HepG2 (cell line): ENCODE measurements at regions not wholly inside any gene's neighbourhood (a gene's known extent, or its start where the extent isn't known, plus 50 kb on each side); places are given as distances from the start of the nearest gene placed in this dataset.

Experiments
- BCL6 ChIP-seq: IDR thresholded peaks from 2 replicates; pipeline ENCODE4 v1.6.1; 2016; ENCODE audit warnings: missing genetic modification reagents, missing compliant biosample characterization
- HHEX ChIP-seq: IDR thresholded peaks from 2 replicates; pipeline ENCODE4 v1.6.1; 2016; ENCODE audit warnings: control low read depth
- KLF11 ChIP-seq: IDR thresholded peaks from 2 replicates; pipeline ENCODE4 v1.6.1; 2016; ENCODE audit warnings: missing compliant biosample characterization
- KLF6 ChIP-seq: IDR thresholded peaks from 2 replicates; pipeline ENCODE4 v1.8.0; 2016; ENCODE audit warnings: missing biosample characterization, missing genetic modification reagents
- NFIC ChIP-seq: IDR thresholded peaks from 2 replicates; pipeline ENCODE4 v1.6.1; 2012; ENCODE audit warnings: mild to moderate bottlenecking, low read length, inconsistent platforms
- PAX8 ChIP-seq: sonication (generic); formaldehyde crosslinking; IDR thresholded peaks from 2 replicates; pipeline ENCODE4 v1.8.0; 2022; ENCODE audit warnings: mild to moderate bottlenecking, missing genetic modification reagents, borderline replicate concordance
- SMARCC2 ChIP-seq: fragments of 450-650 bp; IDR thresholded peaks from 2 replicates; pipeline ENCODE4 v1.6.1; 2017; ENCODE audit warnings: antibody characterized with exemption, mild to moderate bottlenecking
- SP5 ChIP-seq: IDR thresholded peaks from 2 replicates; pipeline ENCODE4 v1.6.1; 2016; ENCODE audit warnings: low read depth, borderline replicate concordance
- ZNF350 ChIP-seq: sonication (generic); formaldehyde crosslinking; IDR thresholded peaks from 2 replicates; pipeline ENCODE4 v1.4.0; 2020; ENCODE audit warnings: mild to moderate bottlenecking, low read depth, missing genetic modification reagents, borderline replicate concordance
- ZNF446 ChIP-seq: sonication (generic); formaldehyde crosslinking; IDR thresholded peaks from 2 replicates; pipeline ENCODE4 v1.5.0; 2020; ENCODE audit warnings: mild to moderate bottlenecking, missing genetic modification reagents
- ZNF7 ChIP-seq: IDR thresholded peaks from 2 replicates; pipeline ENCODE4 v1.6.1; 2016; ENCODE audit warnings: missing biosample characterization, missing genetic modification reagents
- ZNF788 ChIP-seq: sonication (generic); formaldehyde crosslinking; IDR thresholded peaks from 2 replicates; pipeline ENCODE4 v1.5.0; 2020; ENCODE audit warnings: mild to moderate bottlenecking, missing genetic modification reagents, borderline replicate concordance
- ZSCAN21 ChIP-seq: sonication (generic); formaldehyde crosslinking; IDR thresholded peaks from 2 replicates; pipeline ENCODE4 v1.8.0; 2022; ENCODE audit warnings: mild to moderate bottlenecking, missing genetic modification reagents, moderate library complexity, borderline replicate concordance
- ZSCAN25 ChIP-seq: sonication (generic); formaldehyde crosslinking; IDR thresholded peaks from 2 replicates; pipeline ENCODE4 v1.8.0; 2022; ENCODE audit warnings: mild to moderate bottlenecking, missing genetic modification reagents
- ZSCAN9 ChIP-seq: IDR thresholded peaks from 2 replicates; pipeline ENCODE4 v1.6.1; 2016; ENCODE audit warnings: borderline replicate concordance
- ZZZ3 ChIP-seq: sonication (generic); formaldehyde crosslinking; IDR thresholded peaks from 2 replicates; pipeline ENCODE4 v1.4.0; 2020; ENCODE audit warnings: missing genetic modification reagents, mild to moderate bottlenecking, borderline replicate concordance
- TF ChIP-seq, protein P1 (sequence below): sonication (generic); formaldehyde crosslinking; IDR thresholded peaks from 2 replicates; pipeline ENCODE4 v1.9.0; 2021; ENCODE audit warnings: mild to moderate bottlenecking, missing genetic modification reagents
- TF ChIP-seq, protein P2 (sequence below): sonication (generic); formaldehyde crosslinking; IDR thresholded peaks from 2 replicates; pipeline ENCODE4 v1.5.0; 2020; ENCODE audit warnings: mild to moderate bottlenecking, missing genetic modification reagents, borderline replicate concordance
- TF ChIP-seq, protein P3 (sequence below): IDR thresholded peaks from 2 replicates; pipeline ENCODE4 v1.6.1; 2016; ENCODE audit warnings: missing genetic modification reagents, missing compliant biosample characterization
- TF ChIP-seq, protein P4 (sequence below): sonication (generic); formaldehyde crosslinking; IDR thresholded peaks from 2 replicates; pipeline ENCODE4 v1.4.0; 2020; ENCODE audit warnings: mild to moderate bottlenecking, missing genetic modification reagents

DNA sequence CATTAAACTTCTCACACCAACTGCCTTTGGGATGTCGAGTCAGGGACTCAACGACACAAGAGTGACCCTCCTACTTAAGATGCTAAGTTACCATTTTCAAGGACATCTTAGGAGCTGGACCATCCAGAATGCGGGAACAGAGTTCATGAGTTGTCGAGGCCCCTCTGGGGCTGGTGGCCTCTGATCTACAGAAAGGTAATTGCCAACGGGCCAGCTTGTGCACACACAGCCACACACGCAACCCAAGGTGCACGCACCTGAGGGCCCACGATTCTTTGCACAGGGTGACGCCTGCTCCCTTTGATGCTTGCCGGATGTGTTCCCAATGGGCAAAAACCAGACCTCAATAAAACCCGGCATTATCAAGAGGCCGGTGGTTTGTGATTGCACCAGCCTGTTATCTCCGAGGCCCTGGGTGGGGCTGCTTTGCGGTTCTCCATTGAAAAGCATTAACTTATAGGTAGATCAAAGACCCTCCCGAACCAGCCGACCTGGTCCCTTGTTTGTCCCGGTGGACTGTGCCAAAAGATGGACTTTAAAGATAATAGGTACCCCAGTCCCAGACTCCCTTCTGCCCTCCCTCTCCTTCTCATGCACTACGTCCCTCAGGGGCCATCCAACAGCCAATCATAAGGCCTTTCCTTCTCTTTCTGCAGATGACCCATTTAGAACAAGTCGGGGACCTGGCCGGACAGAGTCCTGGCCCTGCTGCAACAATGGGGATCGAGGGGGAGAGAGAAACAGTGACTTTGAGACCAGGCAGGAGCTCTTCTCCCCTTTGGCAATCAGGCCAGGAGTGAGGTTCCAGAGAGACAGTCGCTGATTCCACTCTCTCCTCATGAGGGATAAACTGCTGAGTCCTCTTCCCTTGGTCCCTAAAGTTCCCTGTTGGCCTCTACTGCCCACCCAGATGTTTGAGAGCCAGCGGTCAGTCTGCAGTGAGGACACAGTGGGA is 292.5 kb downstream of the SOX9 start (continued):
- TF ChIP-seq, protein P1, sequence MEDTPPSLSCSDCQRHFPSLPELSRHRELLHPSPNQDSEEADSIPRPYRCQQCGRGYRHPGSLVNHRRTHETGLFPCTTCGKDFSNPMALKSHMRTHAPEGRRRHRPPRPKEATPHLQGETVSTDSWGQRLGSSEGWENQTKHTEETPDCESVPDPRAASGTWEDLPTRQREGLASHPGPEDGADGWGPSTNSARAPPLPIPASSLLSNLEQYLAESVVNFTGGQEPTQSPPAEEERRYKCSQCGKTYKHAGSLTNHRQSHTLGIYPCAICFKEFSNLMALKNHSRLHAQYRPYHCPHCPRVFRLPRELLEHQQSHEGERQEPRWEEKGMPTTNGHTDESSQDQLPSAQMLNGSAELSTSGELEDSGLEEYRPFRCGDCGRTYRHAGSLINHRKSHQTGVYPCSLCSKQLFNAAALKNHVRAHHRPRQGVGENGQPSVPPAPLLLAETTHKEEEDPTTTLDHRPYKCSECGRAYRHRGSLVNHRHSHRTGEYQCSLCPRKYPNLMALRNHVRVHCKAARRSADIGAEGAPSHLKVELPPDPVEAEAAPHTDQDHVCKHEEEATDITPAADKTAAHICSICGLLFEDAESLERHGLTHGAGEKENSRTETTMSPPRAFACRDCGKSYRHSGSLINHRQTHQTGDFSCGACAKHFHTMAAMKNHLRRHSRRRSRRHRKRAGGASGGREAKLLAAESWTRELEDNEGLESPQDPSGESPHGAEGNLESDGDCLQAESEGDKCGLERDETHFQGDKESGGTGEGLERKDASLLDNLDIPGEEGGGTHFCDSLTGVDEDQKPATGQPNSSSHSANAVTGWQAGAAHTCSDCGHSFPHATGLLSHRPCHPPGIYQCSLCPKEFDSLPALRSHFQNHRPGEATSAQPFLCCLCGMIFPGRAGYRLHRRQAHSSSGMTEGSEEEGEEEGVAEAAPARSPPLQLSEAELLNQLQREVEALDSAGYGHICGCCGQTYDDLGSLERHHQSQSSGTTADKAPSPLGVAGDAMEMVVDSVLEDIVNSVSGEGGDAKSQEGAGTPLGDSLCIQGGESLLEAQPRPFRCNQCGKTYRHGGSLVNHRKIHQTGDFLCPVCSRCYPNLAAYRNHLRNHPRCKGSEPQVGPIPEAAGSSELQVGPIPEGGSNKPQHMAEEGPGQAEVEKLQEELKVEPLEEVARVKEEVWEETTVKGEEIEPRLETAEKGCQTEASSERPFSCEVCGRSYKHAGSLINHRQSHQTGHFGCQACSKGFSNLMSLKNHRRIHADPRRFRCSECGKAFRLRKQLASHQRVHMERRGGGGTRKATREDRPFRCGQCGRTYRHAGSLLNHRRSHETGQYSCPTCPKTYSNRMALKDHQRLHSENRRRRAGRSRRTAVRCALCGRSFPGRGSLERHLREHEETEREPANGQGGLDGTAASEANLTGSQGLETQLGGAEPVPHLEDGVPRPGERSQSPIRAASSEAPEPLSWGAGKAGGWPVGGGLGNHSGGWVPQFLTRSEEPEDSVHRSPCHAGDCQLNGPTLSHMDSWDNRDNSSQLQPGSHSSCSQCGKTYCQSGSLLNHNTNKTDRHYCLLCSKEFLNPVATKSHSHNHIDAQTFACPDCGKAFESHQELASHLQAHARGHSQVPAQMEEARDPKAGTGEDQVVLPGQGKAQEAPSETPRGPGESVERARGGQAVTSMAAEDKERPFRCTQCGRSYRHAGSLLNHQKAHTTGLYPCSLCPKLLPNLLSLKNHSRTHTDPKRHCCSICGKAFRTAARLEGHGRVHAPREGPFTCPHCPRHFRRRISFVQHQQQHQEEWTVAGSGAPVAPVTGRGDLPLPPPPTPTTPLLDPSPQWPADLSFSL (CRISPR knock-in tag), result peak; percentile 88
- TF ChIP-seq ZZZ3 (CRISPR knock-in tag) (0 out of 2 replicates have a peak, but pooled peaks have one; percentile 76), ZSCAN21 (CRISPR knock-in tag) (peak; percentile 93), KLF6 (peak; percentile 92), ZSCAN9 (CRISPR knock-in tag) (peak; percentile 93), SP5 (peak; percentile 96), ZNF7 (CRISPR knock-in tag) (no peak; the same call in 1 of the 2 replicates), BCL6 (CRISPR knock-in tag) (peak; percentile 94), SMARCC2 (no peak), ZNF350 (peak; percentile 43; the same call in 1 of the 2 replicates), HHEX (peak; percentile 95), ZNF788 (peak; percentile 97), ZSCAN25 (no peak), PAX8 (no peak), NFIC (peak; percentile 99), ZNF446 (CRISPR knock-in tag) (no peak), KLF11 (CRISPR knock-in tag) (peak; percentile 91)
- TF ChIP-seq, protein P2, sequence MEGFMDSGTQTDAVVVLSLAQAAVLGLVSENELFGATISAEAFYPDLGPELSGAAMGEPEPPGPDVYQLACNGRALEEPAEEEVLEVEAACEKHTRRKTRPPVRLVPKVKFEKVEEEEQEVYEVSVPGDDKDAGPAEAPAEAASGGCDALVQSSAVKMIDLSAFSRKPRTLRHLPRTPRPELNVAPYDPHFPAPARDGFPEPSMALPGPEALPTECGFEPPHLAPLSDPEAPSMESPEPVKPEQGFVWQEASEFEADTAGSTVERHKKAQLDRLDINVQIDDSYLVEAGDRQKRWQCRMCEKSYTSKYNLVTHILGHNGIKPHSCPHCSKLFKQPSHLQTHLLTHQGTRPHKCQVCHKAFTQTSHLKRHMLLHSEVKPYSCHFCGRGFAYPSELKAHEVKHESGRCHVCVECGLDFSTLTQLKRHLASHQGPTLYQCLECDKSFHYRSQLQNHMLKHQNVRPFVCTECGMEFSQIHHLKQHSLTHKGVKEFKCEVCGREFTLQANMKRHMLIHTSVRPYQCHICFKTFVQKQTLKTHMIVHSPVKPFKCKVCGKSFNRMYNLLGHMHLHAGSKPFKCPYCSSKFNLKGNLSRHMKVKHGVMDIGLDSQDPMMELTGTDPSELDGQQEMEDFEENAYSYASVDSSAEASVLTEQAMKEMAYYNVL (CRISPR knock-in tag), result peak; percentile 83; the same call in 1 of the 2 replicates
- TF ChIP-seq, protein P3, sequence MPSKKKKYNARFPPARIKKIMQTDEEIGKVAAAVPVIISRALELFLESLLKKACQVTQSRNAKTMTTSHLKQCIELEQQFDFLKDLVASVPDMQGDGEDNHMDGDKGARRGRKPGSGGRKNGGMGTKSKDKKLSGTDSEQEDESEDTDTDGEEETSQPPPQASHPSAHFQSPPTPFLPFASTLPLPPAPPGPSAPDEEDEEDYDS, result peak; percentile 25; the same call in 1 of the 2 replicates
- TF ChIP-seq, protein P4, sequence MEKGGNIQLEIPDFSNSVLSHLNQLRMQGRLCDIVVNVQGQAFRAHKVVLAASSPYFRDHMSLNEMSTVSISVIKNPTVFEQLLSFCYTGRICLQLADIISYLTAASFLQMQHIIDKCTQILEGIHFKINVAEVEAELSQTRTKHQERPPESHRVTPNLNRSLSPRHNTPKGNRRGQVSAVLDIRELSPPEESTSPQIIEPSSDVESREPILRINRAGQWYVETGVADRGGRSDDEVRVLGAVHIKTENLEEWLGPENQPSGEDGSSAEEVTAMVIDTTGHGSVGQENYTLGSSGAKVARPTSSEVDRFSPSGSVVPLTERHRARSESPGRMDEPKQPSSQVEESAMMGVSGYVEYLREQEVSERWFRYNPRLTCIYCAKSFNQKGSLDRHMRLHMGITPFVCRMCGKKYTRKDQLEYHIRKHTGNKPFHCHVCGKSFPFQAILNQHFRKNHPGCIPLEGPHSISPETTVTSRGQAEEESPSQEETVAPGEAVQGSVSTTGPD (CRISPR knock-in tag), result peak; percentile 98
